Sigmoid colon (tissue), 6 donors: ENCODE measurements at regions not wholly inside any gene's neighbourhood (a gene's known extent, or its start where the extent isn't known, plus 50 kb on each side); places are given as distances from the start of the nearest gene placed in this dataset.

Experiments
- DNase-seq: peaks from one replicate; pipeline ENCODE4 v3.0.0-alpha.2; 2019
- H3K27ac ChIP-seq, 4 donors: fragments of 200-600 bp; sonication (generic); one replicate each; pipeline ENCODE4 v1.5.1; 2016 to 2019; ENCODE audit warnings: mild to moderate bottlenecking in 1 of 4
- H3K27me3 ChIP-seq, 3 donors: fragments of 200-600 bp; sonication (generic); one replicate each; pipeline ENCODE4 v1.5.1; 2019; ENCODE audit warnings: mild to moderate bottlenecking in 1 of 3
- H3K36me3 ChIP-seq, 4 donors: fragments of 200-600 bp; sonication (generic); one replicate each; pipeline ENCODE4 v1.5.1; 2016 to 2019
- H3K4me1 ChIP-seq, 4 donors: fragments of 200-600 bp; sonication (generic); one replicate each; pipeline ENCODE4 v1.5.1; 2017 to 2019
- H3K4me3 ChIP-seq, 4 donors: fragments of 200-600 bp; sonication (generic); one replicate each; pipeline ENCODE4 v1.5.1; 2017 to 2019; ENCODE audit warnings: mild to moderate bottlenecking in 2 of 4, moderate library complexity in 1 of 4
- H3K9me3 ChIP-seq, 4 donors: fragments of 200-600 bp in 3 of 4; sonication (generic) in 3 of 4; one replicate each; pipeline versions ENCODE4 v1.5.1 to v1.6.1; 2013 to 2019
- EP300 ChIP-seq, 4 donors: sonication (generic); formaldehyde crosslinking; IDR thresholded peaks; one replicate each; pipeline ENCODE4 v1.6.1; 2017; ENCODE audit warnings: antibody characterized with exemption in 4 of 4
- POLR2A ChIP-seq, 2 donors: fragments of 450-650 bp; IDR thresholded peaks; one replicate each; pipeline ENCODE4 v1.6.1; 2016; ENCODE audit warnings: antibody characterized with exemption in 2 of 2, mild to moderate bottlenecking in 2 of 2, moderate library complexity in 2 of 2
- POLR2AphosphoS5 ChIP-seq, 4 donors: sonication (generic); formaldehyde crosslinking; IDR thresholded peaks; one replicate each; pipeline ENCODE4 v1.6.1; 2017; ENCODE audit warnings: antibody characterized with exemption in 4 of 4
- WGBS, 2 donors: extraction: QIAGEN DNeasy Blood & Tissue Kit; methylation state at CpG; one replicate each; pipeline ENCODE4 v1.1.7; 2013; 5-methylcytosine and 5-hydroxymethylcytosine counted together
- intact Hi-C: fragments of 100-400 bp; cut with DNase I; formaldehyde crosslinking; loops from one replicate; pipeline ENCODE4 v1.15.1; 2023
- TF ChIP-seq, protein P1 (sequence below), 4 experiments: fragments of 450-650 bp in 3 of 4; fragments of 200-600 bp in 1 of 4; IDR thresholded peaks; one replicate each; pipeline ENCODE4 v1.5.1; 2016 to 2019; ENCODE audit warnings: antibody characterized with exemption in 4 of 4, mild to moderate bottlenecking in 3 of 4, moderate library complexity in 2 of 4
- donor health status: healthy with polysubstance abuse.
- donor health status: healthy.

DNA sequence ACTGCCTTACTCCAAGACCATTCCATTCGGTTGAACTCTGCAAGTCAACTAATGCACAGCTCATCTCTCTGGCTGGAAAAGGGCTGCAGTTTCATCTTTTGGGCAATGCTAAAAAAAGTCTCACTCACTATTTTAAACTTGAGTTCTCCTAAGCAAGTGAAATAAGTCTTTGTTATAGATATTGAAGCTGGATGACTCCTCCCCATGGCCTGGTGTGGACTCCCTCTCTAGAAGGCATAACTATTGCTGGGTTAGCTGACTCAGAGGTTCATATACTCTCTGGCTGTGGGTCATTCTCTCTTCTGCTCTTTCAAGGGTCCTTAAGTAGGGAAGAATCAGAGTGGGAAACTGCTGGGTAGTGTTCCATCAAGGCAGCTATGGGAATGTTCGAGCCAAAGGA lies 88.0 kb downstream of the XCL2 start:
- intact Hi-C loops = no loop called here
- H3K27ac ChIP-seq = no peak overlapping the region
- DNase-seq = no peak

DNA sequence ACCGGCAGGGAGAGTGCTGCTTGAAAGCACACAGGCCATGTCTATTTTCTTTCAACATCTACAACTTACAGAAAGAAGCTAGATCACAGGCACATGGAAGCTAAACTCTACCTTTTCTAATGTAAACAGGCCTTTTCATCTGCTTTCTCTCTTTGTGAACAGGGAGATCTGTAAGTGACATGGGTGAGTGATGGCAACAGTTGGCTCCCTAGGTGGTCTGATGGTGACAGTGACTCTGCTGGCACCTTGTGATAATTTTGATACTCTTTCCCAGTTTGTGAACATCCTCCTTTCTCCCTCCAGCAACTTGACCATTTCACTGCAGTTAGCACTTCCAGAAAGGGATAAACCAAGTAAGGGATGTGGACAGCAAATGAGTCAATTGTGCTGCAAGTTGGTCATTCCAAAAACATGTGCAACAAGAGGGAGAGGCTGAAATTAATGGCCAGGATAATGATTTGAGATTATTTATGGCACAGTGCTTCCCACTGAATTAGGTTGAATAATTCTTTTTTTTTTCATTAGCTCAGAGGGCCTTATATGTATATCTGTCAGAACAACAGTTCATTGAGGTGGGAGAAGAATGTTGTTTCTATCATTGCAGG lies 89.5 kb downstream of the XCL2 start:
- H3K4me1 ChIP-seq = peaks cover 0 to 26% (median 15%) of the 10 kb centered on the region in 4 donors
- intact Hi-C loops = no loop called here
- 82 to 92% methylated on average over 1 of the region's 1 CpG for WGBS, 2 donors
- H3K9me3 ChIP-seq = peaks cover 0 to 5% (median 0%) of the 10 kb centered on the region in 4 donors
- no peaks in the 10 kb centered on the region for H3K27me3 ChIP-seq
- H3K36me3 ChIP-seq = no peaks in the 10 kb centered on the region
- H3K27ac ChIP-seq = peak overlapping the region in 3 of 4 donors; percentile 19 to 52 (median 45)
- no peak for DNase-seq
- TF ChIP-seq, protein P1, sequence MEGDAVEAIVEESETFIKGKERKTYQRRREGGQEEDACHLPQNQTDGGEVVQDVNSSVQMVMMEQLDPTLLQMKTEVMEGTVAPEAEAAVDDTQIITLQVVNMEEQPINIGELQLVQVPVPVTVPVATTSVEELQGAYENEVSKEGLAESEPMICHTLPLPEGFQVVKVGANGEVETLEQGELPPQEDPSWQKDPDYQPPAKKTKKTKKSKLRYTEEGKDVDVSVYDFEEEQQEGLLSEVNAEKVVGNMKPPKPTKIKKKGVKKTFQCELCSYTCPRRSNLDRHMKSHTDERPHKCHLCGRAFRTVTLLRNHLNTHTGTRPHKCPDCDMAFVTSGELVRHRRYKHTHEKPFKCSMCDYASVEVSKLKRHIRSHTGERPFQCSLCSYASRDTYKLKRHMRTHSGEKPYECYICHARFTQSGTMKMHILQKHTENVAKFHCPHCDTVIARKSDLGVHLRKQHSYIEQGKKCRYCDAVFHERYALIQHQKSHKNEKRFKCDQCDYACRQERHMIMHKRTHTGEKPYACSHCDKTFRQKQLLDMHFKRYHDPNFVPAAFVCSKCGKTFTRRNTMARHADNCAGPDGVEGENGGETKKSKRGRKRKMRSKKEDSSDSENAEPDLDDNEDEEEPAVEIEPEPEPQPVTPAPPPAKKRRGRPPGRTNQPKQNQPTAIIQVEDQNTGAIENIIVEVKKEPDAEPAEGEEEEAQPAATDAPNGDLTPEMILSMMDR (IDR thresholded peaks at IDR 0.05) = no peak
- H3K4me3 ChIP-seq = no peak overlapping the region

More for the DNA sequence above, 88.0 kb downstream of the XCL2 start:
- Histone ChIP-seq H3K27me3 (no peaks in the 10 kb centered on the region), H3K36me3 (no peaks in the 10 kb centered on the region), H3K4me1 (peaks cover 0 to 22% (median 12%) of the 10 kb centered on the region in 4 donors), H3K9me3 (peaks cover 0 to 5% (median 0%) of the 10 kb centered on the region in 4 donors), H3K4me3 (no peak overlapping the region)
- 90 to 95% methylated on average over 2 of the region's 2 CpGs for WGBS, 2 donors
- TF ChIP-seq POLR2AphosphoS5 (IDR thresholded peaks at IDR 0.05) = no peak
- no peak for TF ChIP-seq EP300 (IDR thresholded peaks at IDR 0.05)
- TF ChIP-seq POLR2A (IDR thresholded peaks at IDR 0.05) = no peak
- TF ChIP-seq, protein P1 (IDR thresholded peaks at IDR 0.05) = no peak

DNA sequence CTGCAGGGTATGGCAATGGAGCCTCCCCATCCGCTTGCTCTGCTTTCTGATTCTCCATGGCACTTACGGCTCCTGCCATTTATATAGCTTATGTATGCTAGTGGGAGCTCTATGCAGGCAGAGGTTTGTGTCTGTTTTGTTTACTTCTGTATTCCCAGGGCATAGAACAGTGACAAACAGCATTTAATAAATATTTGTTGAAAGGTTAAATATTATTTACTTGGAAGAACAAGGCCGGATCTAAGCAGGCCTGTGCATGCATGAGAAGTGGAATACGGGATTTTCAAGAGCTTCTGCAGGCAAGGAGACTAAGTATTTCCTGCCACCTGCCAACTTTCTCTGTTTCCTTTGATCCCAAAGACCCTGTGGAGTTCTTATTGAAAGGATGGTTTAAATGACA lies 90.7 kb downstream of the XCL2 start:
- no peaks in the 10 kb centered on the region for H3K27me3 ChIP-seq
- H3K27ac ChIP-seq = no peak overlapping the region
- H3K4me1 ChIP-seq = peaks cover 0 to 26% (median 15%) of the 10 kb centered on the region in 4 donors
- 88 to 90% methylated on average over 4 of the region's 4 CpGs for WGBS, 2 donors
- H3K4me3 ChIP-seq = no peak overlapping the region
- H3K9me3 ChIP-seq = peaks cover 0 to 5% (median 0%) of the 10 kb centered on the region in 4 donors
- TF ChIP-seq POLR2AphosphoS5 (IDR thresholded peaks at IDR 0.05) (no peak), POLR2A (IDR thresholded peaks at IDR 0.05) (no peak), EP300 (IDR thresholded peaks at IDR 0.05) (no peak)
- TF ChIP-seq, protein P1 (IDR thresholded peaks at IDR 0.05) = no peak
- intact Hi-C loops = no loop called here
- H3K36me3 ChIP-seq = no peaks in the 10 kb centered on the region
- DNase-seq = no peak

DNA sequence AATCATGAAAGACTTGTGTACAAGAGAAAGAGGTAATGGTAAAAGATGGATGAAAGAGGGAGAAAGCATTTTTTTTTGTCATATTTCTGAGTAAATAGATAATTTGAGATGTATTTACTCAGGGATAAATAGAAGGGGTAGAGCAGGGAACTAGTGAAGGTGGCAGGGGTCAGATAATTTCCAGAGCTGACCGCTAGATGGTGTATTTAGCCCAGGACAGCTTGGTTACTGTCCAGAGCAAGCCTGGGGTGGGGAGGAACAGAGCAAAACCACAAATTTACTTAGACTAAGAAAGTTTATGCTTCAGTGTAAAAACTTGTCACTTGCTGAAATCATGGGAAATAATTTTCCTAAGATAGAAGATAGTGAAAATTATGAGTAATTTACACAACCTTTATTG lies 91.5 kb downstream of the XCL2 start:
- Histone ChIP-seq H3K36me3 (no peaks in the 10 kb centered on the region), H3K4me3 (no peak overlapping the region), H3K9me3 (peaks cover 0 to 5% (median 0%) of the 10 kb centered on the region in 4 donors), H3K27ac (no peak overlapping the region), H3K4me1 (peaks cover 0 to 26% (median 15%) of the 10 kb centered on the region in 4 donors), H3K27me3 (no peaks in the 10 kb centered on the region)
- no peak for DNase-seq
- TF ChIP-seq POLR2AphosphoS5 (IDR thresholded peaks at IDR 0.05) (no peak), EP300 (IDR thresholded peaks at IDR 0.05) (no peak), POLR2A (IDR thresholded peaks at IDR 0.05) (no peak)
- TF ChIP-seq, protein P1 (IDR thresholded peaks at IDR 0.05) = no peak
- 84 to 88% methylated on average over 1 of the region's 1 CpG for WGBS, 2 donors
- intact Hi-C loops = no loop called here

DNA sequence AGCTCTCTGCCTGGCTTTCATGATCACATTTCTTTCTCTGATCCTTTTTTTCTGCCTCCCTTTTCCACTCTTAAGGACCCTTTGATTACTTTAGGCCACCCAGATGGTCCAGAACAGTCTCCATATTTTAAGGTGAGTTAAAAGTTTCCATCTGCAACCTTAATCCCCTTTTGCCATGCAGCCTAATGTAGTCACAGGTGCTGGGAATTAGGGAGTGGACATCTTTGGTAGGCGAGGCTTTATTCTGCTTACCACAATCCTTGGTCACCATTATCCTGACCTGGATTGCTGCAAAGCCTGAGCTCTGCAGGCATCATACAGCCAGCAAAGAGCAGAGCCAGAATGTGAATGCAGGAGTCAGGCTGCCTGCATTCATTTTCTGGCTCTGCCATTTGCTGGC lies 95.9 kb downstream of the XCL2 start:
- Histone ChIP-seq H3K4me1 (peaks cover 0 to 5% (median 2%) of the 10 kb centered on the region in 4 donors), H3K36me3 (no peaks in the 10 kb centered on the region), H3K27me3 (no peaks in the 10 kb centered on the region), H3K4me3 (no peak overlapping the region), H3K9me3 (peaks cover 0 to 5% (median 0%) of the 10 kb centered on the region in 4 donors), H3K27ac (no peak overlapping the region)
- intact Hi-C loops = no loop called here
- TF ChIP-seq POLR2A (IDR thresholded peaks at IDR 0.05) (no peak), POLR2AphosphoS5 (IDR thresholded peaks at IDR 0.05) (no peak), EP300 (IDR thresholded peaks at IDR 0.05) (no peak)
- TF ChIP-seq, protein P1 (IDR thresholded peaks at IDR 0.05) = no peak
- DNase-seq = no peak
- 84 to 85% methylated on average over 1 of the region's 1 CpG for WGBS, 2 donors
